ENCODE measurements at regions not wholly inside any gene's neighbourhood (a gene's known extent, or its start where the extent isn't known, plus 50 kb on each side); places are given as distances from the start of the nearest gene placed in this dataset.
"Not testable (repeated sequence)": the region's sequence is repeated elsewhere in the genome, so short reads cannot be mapped to it uniquely, and the experiment has no call there.

DNA sequence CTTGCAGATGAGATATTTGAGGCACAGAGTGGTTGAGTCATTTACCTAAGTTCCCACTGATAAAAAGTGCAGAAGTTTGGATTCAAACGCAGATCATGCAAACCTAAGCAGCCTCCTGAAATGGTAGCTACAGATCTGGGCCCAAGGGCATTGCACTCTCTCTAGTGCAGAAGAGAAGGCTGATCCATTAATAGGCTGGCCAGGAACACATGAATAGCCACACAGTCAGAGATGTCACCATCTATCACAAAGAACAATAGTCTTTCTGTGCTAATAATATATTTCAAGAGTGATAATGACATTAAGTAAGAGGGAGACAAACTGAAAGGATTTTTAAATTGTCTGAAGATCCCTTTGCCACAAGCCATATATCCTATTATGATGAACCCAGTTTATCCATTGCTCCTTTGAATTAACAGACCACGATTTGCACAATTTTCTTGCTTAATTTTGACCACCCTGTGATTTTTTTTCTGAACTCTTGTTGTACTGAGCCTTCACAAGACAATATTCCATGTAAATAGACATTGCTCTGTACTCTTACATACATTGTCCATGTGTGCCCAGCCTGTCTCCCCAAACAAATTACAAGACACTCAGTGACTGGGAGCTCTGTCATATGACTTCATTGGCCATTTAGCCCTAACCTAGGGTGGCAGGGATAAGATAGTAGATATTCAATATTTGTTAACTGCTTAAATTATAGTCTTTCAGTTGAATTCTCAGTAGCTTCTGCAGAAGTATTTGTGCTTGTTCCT lies 112.4 kb upstream of the RBPJ start:
- DNase-seq (ENCODE audit: low read depth in 2 of 2) = no peak

DNA sequence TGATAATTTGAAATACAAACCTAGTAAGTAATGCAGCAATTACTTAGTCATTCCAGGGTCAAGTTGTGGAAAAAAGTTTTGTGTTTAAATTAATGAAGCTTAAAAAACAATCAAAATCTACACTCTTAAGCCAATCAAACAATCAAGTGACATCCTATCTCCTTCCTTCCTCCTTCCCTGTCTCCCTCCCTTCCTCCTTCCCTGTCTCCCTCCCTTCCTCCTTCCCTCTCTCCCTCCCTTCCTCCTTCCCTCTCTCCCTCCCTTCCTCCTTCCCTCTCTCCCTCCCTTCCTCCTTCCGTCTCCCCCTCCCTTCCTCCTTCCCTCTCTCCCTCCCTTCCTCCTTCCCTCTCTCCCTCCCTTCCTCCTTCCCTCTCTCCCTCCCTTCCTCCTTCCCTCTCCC lies 111.4 kb upstream of the RBPJ start:
- DNase-seq (ENCODE audit: low read depth in 2 of 2) = not testable (repeated sequence)

DNA sequence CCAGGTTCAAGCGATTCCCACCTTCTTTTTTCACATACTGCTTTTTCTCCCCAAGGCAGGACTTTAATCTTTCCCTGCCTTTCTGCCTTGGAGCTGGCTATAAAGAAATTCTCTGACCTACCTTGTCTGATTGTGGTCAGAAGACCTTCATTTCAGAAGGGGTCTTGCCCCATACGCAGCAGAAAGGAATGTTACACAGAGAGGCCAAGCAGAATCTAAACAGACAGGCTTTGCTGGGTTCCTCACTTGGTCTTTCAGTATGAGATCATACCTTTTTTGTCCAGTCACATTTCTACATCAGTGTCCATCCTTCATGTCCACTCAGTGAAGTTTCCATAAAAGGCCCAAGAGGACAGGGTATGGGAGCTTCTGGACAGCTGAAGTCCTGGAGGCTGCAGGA lies 108.3 kb upstream of the RBPJ start:
- DNase-seq (ENCODE audit: low read depth in 2 of 2) = no peak

DNA sequence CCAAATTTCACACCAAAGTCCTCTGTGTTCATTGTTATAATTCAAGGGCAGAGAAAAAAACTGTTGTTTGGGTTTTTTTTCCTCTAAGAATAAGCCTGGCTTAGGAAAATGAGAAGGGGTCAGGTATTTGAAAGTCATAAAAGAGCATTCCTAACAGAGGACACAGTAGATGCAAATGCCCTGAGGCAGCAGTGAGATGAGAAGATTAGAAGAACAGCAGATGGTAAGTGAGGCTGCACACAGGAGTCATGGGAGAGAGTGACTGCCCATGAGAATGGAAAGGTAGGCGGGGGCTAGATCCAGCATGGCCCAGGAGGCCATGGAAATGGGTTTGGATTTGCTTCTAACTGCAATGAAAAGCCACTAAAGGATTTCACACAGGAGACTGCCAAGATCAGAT lies 107.5 kb upstream of the RBPJ start:
- no peak for DNase-seq (ENCODE audit: low read depth in 2 of 2)

DNA sequence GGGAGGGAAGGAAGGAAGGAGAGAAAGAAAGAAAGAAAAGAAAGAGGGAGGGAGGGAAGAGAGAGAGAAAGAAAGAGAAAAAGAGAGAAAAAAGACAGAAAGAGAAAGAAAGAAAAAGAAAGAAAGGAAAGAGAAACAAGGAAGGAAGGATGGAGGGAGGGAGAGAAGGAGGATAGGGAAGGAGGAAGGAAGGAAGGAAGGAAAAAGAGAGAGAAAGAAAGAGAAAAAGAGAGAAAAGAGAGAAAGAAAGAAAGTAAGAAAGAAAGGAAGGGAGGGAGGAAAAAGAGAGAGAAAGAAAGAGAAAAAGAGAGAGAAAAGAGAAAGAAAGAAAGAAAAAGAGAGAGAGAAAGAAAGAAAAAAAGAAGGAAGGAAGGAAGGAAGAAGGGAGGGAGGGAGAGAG lies 105.8 kb upstream of the RBPJ start:
- DNase-seq (ENCODE audit: low read depth in 2 of 2) = no peak

DNA sequence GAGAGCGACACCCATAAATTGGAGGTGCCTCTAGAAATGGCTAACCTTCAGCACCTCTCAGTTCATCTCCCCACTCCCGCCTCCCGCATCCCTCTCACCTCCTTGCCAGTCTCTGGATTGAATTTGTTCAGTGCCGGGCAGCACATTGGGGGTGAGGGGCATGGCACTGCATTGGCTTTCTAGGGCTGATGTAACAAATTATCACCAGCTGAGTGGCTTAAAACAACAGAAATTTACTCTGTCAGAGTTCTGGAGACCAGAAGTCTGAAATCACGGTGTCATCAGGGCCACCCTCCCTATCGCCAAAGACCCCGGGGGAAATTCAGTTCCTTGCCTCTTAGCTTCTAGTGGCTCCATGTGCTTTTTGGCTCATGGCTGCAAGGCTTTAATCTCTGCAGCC lies 105.1 kb upstream of the RBPJ start:
- DNase-seq (ENCODE audit: low read depth in 2 of 2) = no peak

DNA sequence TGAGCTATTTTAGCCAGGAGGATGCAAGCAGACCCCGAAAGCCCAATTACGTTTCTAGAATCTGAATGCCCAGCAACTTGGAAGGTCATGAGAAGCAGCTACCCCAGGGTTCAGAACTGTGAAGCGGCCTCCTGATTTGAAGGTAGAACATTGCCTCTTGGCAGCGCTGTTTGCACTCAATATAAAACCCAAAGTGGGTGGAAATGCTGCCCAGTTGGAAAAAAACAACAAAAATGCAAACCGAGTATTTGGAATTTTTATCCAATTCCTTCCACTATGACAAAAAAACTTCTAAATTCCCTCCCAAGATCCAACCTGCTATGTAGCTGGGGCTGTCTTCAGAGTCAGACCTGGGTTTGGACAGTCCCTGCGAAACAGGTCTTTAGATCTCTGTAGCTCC lies 103.3 kb upstream of the RBPJ start:
- DNase-seq (ENCODE audit: low read depth in 2 of 2) = no peak

DNA sequence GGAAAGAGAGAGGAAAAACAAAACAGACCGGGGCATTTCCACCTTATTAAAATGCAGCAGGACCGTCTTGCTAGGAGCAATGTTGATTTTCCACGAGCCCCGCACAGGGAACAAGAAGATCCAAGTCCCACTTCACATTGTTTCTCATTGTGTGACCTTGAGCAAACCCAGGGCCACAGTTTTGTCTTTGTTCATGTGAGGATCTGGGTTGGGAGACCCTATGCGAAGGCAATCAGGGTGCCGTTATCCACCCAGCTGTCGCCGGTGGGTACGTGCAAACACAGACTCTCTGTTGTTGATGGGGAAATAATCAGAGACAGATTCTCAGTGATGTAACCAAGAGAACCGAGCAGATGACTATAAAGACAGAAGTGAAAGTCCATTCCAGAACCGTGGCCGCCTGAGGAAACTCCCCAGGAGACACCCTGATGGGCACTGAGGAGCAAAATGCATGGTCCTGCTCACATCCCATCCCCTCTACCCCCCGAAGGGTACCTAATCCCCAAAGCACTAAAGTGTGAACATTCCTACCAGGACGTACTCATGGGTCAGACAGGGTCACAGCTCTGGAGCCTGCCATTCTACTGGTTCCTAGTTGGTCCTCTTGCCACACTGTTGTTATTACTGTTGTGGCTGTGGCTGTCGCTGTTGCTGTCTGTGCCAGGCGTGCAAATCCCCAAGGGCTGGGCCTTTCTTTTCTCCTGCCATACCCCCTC lies 102.7 kb upstream of the RBPJ start:
- DNase-seq (ENCODE audit: low read depth in 2 of 2) = no peak

DNA sequence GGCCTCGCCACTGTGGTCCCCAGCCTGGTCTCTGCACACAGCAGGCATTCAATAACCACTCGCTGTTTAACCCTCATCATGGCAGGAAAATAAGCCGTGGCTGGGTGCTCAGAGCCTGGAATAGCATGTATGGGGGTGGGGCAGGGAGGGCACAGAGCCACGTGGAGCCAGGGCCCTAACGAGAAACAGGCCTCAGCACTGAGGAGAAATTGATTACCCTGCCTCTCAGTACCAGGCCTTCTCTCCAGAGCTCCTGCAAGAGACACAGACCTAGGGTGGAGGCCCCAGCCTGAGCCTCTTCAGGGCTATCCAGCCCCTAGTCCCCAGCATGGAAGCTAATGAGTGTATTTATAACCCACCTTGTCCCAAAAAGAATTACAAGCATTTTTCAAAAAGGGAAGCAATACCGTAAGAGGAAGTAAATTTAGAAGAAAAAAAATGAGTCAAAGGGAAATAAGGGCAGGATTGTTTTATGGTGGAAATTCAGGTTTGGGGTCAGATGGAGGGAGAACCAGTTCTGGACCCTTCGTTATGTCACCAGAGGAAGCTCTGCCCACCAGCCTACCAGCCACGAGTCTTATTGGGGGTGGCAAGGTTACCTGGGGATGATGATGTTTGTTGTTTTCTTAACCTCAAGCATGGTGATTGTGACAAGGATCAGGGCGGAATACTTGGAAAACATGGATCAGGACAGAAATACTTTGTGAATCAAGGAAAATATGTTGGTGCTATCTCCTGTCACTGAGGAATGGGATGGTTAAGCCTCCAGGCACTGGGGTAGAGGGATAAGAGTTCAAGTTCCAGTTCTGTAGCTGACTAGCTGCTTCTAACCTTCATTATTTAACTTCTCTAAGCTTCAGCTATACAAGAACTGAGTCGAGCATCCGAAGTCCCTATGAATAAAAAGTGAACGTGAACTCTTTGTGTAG lies 101.9 kb upstream of the RBPJ start:
- DNase-seq (ENCODE audit: low read depth in 2 of 2) = no peak

DNA sequence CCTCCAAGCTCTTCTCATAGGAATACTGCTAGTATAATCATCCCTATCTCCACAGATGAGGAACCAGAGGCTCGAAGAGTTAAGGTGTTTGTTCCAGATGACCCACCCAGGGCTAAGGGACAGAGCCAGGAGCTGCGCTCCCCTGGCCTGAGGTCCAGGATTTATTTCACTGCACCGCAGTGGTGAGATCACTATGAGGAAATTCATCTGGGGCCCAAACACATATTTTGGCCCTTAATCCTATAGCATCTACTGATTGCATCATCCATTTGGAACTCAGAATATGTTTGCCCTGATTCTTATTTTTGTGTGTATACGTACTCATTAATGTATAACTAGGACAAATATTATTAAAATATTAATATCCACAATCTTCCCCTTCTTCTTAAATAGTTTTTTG lies 100.1 kb upstream of the RBPJ start:
- peak; percentile 59 to 60 for DNase-seq (ENCODE audit: low read depth in 2 of 2)

DNA sequence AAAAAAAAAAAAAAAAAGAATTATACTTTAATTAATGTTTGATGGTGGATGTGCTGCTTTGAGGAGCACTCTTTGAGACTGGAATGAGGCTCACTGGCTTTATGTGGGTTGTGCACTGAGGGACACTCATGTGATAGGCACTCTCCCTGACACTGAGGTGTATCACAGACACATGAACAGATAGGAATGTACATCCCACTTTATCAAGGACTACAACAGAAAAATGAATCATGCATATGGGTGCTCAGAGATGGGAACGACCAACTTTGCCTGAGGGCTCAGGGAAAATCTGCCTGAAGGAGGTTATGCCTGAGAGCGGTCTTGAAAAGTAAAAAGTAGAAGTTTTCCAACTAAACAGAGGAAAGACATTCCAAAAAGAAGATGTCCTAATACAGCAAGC lies 97.7 kb upstream of the RBPJ start:
- no peak for DNase-seq (ENCODE audit: low read depth in 2 of 2)

DNA sequence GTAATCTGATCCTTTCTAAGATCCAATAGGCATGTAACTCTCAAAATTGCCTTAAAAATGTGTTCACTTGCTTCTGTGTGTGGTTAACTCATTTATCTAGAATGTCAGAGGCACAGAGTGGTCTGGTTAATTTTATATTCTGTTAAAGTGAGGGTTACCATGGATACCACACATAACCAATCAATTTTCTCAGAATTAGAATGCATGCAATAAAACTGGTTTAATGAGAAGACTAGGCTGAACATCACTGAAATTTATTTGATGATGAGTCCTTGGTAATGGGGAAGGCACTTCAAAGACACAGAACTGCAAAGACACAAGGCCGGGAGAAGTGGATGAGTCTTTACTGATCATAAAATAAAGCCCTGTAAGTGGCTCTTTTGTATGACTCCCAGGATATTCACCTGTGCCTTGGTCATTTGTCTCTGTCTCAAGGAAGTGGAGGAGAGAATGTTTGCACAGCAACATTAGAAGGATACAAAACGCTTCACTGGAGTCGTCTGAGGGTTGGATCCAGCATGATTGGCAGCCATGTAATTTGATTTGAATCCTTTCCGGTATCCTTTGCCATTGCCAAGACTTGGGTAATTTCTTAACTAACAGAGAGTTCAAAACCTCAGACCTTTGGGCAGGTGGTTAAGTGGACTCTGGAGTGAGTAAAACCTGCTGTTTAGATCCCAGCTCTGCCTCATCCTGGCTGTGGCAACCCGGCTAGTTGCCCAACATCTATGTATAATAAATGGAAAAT lies 94.0 kb upstream of the RBPJ start:
- DNase-seq (ENCODE audit: low read depth in 2 of 2) = no peak

DNA sequence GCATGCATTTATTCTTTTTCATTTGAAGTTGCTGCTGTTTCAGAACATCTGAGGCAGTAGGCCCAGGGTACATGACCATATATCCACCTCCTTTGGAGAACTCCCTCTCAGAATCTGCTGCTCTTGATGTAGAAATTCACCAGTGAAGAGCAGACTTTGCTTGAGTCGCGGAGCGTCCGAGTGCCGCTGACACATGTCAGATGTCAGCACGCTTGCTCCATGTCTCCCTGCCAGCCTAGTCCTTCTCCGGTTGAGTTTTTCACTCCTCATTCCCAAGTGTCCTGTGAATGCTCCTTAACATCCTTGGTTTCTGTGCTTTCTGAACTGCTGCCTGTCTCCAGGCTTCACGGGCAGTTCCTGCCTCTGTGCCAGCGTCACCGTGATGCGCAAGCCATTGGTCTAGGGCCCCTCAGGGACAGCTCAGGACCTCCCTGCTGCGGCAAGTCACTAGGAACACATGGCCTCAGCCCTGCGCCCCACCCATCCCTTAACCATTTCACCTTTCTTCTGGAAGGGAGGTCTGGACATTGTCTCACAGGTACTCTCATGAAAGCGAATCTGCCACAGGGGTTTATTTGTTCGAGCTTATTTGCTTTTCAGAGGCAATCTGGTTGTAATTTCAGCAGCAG lies 93.1 kb upstream of the RBPJ start:
- DNase-seq (ENCODE audit: low read depth in 2 of 2) = no peak

DNA sequence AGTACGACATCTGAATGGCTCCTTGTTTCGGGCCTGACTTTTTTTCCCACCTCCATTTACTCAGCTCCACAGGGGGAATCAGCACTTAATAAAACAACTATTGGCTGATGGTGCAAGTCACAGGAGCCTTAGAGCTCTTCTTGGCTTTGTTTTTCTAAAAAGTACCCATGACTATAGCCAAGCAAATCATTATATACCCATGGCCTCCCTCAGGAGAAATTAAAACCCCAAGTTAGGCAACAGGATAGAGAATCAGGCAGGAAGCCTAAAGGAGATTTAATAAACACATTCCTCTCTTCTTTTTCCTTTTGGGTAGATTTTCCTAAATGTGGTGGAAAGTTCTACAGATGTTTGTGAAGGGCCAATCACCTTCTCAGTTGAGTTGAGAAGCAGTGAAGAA lies 91.9 kb upstream of the RBPJ start:
- no peak for DNase-seq (ENCODE audit: low read depth in 2 of 2)

DNA sequence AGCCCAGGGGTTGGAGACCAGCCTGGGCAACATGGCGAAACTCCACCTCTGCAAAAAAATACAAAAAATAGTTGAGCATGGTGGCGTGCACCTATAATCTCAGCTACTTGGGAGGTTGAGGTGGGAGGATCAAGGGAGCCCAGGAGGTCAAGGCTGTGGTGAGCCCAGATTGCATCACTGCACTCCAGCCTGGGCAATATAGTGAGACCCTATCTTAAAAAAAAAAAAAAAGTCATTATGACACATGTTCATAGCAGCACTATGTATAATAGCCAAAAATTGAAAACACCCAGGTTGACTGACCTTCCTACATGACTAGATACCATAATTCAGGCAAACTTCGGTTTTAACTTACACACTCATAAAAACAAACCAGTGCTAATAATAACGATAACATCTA lies 90.8 kb upstream of the RBPJ start:
- DNase-seq (ENCODE audit: low read depth in 2 of 2) = no peak

DNA sequence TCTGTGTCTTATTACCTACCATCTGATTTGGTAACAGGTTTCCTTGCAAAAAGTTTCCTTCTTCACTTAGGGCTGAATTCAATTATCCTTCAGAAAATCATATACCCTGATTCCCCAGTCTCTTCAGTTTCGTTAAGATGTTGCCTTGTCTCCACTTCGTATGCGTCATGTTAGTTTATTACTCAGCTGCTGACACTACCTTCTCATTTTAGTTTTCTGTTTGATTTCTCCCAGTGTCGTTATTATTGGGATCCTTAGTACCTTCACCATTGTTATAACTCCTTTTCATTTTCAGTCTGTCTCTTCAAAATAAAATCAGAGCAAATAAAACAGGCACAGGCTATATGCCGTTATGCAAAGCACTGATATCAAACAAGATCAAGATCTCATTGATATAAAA lies 87.5 kb upstream of the RBPJ start:
- no peak for DNase-seq (ENCODE audit: low read depth in 2 of 2)

DNA sequence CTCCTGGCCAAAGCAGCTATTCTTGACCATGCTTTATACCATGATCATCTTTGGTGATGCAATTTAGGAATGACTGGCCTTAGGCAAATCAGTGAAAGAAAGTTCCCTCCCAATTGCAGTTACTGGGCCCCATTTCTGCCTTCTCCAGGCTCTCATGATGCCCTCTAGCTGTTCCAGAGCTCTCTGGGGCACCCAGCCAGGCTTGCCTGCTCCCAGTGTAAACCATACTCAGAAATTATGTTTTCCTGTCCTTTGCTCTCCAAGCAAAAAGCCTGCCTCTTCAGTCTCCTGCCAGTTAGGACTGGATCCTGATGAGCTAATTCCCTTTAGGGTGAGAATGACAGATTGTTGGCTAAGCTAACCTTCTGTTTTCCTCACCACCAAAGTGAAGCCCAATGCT lies 85.3 kb upstream of the RBPJ start:
- DNase-seq (ENCODE audit: low read depth in 2 of 2) = no peak

DNA sequence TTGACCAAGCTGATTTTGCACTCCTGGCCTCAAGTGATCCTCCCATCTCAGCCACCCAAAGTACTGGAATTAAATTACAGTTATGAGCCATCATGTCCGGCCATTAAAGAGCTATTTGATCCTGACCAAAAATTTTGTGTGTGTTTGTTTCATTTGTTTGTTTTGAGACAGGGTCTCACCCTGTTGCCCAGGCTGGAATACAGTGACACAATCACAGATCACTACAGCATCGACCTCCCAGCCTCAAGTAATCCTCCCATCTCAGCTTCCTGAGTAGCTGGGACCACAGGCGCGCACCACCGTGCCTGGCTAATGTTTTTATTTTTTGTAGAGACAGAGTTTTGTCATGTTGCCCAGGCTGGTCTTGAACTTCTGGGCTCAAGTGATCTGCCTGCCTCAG lies 82.9 kb upstream of the RBPJ start:
- no peak for DNase-seq (ENCODE audit: low read depth in 2 of 2)

DNA sequence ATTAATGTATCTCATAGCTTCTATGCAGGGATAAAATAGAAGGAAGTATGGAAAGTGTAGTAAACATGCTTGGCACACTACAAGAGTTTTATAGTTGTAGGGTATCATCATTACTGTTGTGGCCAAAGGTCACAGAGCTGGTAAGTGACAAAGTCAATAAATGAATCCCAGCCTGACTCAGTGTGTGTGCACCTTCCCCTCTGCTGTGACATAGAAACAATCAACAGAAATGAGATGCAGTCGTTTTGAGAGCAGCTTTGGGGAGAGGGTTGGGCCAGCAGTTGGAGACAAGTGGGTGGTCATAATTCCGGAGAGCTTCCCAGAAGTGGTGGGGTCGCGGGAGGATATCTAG lies 82.4 kb upstream of the RBPJ start:
- DNase-seq (ENCODE audit: low read depth in 2 of 2) = no peak

DNA sequence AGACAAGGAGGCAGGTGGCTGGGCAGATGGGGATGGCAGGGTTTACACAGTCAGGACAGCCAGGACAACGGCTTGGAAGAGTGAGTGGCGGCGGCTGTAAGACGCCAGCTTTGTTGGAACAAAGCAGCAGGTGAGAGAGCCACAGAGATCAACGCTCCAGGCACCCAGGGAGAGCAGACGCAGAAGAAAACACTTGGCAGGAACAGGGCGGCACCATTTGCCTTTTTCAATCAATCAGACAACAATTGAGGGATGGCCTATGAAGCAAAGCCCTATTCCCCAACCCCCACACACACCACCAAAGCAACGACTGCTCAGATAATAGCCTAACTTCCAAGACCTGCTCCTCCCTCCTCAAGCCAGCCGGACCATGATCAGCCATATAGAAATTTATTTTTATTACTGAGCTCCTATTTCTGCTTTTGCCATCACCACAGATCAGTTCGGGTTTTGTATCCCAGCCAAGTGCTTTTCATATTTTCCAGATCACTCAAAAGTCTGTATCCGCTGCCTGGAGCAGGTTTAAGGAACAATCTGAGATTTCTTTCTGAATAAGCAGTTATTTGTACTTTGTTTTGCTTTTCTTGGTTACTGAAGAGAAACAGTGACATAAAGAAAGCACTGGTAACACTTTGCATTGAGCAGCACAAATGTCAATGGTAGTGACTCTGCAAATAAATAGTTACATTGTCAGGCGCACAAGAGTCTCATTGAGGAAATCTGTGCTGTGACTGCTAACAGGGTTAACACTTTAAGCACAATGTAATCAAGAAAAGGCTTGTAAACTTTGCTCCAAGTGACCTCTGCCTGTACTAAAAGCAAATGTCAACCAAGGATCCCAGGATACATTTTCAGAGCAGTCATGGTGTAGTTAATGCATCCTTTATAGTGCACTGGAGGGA lies 81.8 kb upstream of the RBPJ start:
- no peak for DNase-seq (ENCODE audit: low read depth in 2 of 2)

Data from fibroblast of skin of left quadriceps (primary cell).